HG02943 (cell line): ENCODE measurements at regions not wholly inside any gene's neighbourhood (a gene's known extent, or its start where the extent isn't known, plus 50 kb on each side); places are given as distances from the start of the nearest gene placed in this dataset.
"Not testable (repeated sequence)": the region's sequence is repeated elsewhere in the genome, so short reads cannot be mapped to it uniquely, and the experiment has no call there.

ENCODE experiments used
- ATAC-seq: cut with Tn5 transposase; IDR thresholded peaks from one replicate; pipeline ENCODE4 v1.9.1; 2021; ENCODE audit warnings: mild to moderate bottlenecking, low read depth, moderate library complexity; ENCODE audit not compliant: unreplicated experiment

DNA sequence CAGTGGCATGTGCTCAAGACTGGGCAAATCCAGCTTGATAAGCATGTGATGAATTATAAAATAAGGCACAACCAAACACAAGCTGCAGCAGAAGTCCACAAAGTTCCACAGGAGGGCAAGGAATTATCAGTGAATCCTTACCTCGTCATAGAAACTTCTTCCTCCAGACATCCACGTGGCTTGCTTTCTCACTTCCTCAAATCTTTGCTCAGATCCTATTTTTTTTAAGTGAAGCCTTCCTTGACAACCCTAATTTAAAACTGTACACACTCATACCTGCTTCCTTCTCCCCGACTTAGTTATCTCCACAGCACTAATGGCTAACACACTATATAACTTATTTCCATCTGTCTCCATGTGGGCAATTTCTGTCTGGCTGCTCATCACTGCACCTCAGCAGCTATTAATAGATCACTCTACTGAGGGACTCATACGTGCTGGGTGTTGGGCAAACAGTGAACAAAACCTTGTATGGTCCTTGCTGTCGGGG is 320.7 kb downstream of the KLF13 start:
- ATAC-seq: not testable (repeated sequence)

GRCh38 chr15:31649634-31650033 is 323.0 kb downstream of the KLF13 start:
- ATAC-seq: not testable (repeated sequence)

GRCh38 chr15:31650055-31650701 is 323.5 kb downstream of the KLF13 start:
- ATAC-seq: not testable (repeated sequence)

GRCh38 chr15:31656915-31657314 is 330.3 kb downstream of the KLF13 start:
- ATAC-seq: not testable (repeated sequence)

DNA sequence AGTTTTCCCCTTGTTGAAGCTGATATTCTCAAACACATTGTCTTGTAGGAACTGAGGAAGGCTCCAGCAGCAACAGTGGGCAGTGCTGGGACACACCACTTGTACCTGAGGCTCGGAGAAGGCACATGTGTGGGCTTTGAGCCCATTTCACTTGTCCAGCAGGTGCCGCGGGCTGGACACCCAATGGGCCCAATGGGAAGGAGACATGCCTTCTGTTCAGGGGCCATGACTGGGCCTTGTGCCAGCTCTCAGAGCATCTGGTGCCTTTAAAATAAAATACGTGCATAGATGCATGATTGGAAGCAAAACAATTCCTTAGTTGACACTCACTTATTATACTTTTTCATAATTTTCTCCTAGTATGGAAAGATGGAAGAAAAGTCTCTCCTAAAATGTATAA is 334.2 kb downstream of the KLF13 start:
- ATAC-seq: no peak

DNA sequence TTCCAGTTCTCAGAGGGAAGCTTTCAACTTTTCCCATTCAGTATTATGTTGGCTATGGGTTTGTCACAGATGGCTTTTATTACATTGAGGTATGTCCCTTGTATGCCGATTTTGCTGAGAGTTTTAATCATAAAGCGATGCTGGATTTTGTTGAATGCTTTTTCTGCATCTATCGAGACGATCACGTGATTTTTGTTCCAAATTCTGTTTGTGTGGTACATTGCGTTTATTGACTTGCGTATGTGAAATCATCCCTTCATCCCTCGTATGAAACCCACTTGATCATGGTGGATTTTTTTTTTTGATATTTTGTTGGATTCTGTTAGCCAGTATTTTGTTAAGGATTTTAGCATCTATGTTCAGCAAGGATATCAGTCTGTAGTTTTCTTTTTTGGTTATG is 339.1 kb downstream of the KLF13 start:
- ATAC-seq: not testable (repeated sequence)

DNA sequence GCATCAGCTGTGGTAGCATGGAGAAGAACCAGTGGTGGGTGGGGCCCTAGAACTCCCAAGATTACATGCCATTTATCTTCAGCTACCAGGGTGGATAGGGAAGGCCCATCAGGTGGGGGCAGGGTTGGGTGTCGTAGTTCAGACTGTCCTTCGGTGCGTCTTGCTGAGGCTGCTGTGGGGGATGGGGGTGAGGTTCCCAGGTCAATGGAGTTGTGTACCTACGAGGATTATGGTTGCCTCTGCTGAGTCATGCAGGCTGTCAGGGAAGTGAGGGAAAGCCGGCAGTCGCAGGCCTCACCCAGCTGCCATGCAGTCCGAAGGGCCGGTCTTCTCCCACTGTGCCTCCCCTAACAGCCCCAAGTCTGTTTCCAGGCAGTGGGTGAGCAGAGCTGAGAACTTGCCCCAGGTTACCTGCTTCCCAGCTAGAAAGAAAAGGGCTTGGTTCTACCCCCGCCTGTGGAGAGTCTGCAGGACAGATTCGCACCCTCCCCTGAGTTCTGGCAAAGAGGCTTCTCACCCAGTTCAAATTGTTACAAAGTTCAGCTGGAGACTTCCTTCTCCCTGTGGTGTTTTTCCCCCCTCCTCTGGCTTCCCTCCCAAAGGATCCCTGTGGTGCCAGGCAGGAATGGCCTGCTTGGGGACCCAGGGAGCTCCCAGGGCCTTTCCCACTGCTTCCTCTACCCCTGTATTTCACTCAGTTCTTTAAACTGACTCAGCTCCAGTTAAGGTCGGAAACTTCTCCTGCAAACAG is 342.7 kb downstream of the KLF13 start:
- ATAC-seq: not testable (repeated sequence)

- ATAC-seq: not testable (repeated sequence)
These were observed 346.6 kb downstream of the KLF13 start for GRCh38 chr15:31673263-31673662.

DNA sequence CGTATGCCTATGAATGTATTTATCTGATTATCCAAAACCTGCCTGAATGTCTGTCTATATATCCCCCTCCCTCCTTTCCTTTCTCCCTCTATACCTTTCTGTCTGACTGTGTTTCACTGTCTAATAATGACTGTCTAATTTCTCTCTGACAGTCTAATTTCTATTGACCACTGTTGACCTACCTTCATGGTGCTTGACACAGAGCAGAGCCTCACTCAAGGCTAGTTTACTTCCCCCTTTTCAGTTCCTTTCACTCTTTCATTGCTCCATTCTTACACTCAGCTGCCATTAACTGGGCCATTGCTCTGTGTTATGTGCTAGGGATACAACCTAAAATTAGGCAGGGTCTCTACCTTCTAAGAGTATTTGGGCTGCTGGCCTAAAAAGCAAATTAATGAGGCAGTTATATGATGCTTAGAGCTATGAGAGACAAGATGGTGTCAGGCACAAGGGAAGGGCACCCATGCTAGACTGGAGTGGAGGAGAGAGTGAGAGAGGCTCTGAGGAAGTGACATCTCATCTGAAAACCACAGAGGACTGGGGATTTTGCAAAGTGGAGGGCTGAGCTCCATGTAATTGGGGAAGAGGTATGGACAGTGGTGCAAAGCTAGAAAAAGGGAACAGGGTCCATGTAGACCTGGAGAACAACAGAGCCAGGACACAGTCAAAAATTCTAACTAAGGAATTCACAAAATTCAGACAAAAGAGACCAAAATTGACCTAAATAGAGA is 348.6 kb upstream of the CHRNA7 start:
- ATAC-seq: not testable (repeated sequence)

GRCh38 chr15:31687088-31687487 is 343.2 kb upstream of the CHRNA7 start:
- ATAC-seq: not testable (repeated sequence)

GRCh38 chr15:31696509-31696908 is 333.8 kb upstream of the CHRNA7 start:
- not testable (repeated sequence) for ATAC-seq

DNA sequence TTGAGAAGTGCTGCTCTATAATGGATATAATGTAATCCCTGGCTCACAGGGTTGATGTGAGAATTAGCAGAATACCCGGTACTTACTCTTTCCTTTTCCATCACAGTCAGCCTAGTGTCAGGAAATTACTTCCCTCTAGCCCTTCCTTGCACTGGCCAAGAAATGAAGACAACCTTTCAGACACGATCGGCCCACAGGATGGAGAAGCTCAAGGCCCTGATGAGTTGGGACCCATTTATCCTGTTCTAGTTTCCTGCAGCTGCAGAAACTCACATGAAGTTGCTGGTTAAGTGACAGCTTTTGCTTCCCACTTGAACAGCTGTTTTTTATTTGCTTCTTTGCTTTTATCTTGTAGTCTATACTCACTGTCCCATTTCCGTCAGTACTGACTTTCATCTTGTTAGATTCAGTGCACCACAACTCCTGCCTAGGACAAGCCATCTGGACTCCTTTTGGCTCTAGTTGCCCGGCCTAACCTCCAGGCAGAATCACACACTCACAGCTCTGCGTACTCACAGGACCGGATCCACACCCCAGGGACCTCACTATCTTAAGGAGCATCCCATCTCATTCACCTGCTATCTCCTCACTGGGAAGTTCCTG is 325.1 kb upstream of the CHRNA7 start:
- not testable (repeated sequence) for ATAC-seq

GRCh38 chr15:31707944-31708702 is 322.2 kb upstream of the CHRNA7 start:
- ATAC-seq: peak; percentile 60

- ATAC-seq: peak; percentile 54
These were observed 321.5 kb upstream of the CHRNA7 start for GRCh38 chr15:31708703-31709327.

DNA sequence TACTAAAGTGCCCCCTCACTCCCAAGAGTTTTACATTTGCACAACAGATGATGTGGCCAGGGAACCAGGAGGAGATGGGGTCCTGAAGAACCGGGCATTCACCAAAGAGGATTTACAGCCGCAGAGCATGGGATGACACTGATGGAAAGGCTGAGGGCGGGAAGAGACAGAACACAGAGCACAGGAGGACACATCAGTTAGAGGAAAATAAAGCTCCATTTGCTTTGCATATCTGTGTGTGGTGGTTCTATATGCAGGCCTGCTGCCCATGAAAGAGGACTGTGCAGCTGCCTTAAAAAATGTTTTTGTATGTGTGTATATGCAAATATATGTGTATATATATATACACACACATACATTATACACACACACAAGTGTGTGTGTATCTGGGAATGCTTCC is 320.8 kb upstream of the CHRNA7 start:
- not testable (repeated sequence) for ATAC-seq

GRCh38 chr15:31710806-31711205 is 319.5 kb upstream of the CHRNA7 start:
- ATAC-seq: not testable (repeated sequence)

- not testable (repeated sequence) for ATAC-seq
These were observed 315.1 kb upstream of the CHRNA7 start for GRCh38 chr15:31715208-31715607.

DNA sequence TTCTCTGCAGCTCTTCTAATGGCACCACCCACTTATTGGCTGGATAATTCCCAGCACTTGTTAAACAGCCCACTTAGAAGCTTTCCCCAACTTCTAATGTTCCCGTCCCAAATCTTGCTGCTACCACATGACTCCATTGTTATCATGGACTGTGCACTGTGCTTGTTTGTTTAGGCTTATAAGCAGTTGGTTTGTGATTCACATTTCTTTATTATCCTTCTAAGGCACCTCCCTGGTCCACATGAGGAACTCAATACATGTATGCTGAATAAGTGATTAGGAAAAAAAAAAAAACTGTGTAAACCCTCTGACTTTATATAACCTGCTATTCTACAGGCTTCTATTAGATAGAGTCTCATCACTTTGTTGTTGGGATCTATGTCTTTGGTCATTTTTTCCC is 311.7 kb upstream of the CHRNA7 start:
- not testable (repeated sequence) for ATAC-seq

- not testable (repeated sequence) for ATAC-seq
These were observed 310.8 kb upstream of the CHRNA7 start for GRCh38 chr15:31719396-31720022.
